NCI-H128 (cell line): ENCODE measurements at regions not wholly inside any gene's neighbourhood (a gene's known extent, or its start where the extent isn't known, plus 50 kb on each side); places are given as distances from the start of the nearest gene placed in this dataset.
"Not testable (repeated sequence)": the region's sequence is repeated elsewhere in the genome, so short reads cannot be mapped to it uniquely, and the experiment has no call there.

ENCODE experiments used
- DNase-seq: peaks from one replicate; lab custom pipeline; 2025; ENCODE audit not compliant: unreplicated experiment; lab: John Stamatoyannopoulos, UW

- no peak for DNase-seq
Measured at GRCh38 chr1:81183553-81183952, 617.2 kb upstream of the ADGRL2 start.

- DNase-seq, result no peak
Measured at GRCh38 chr1:81183051-81183450, 617.7 kb upstream of the ADGRL2 start.

GRCh38 chr1:81179242-81179641 lies 621.5 kb upstream of the ADGRL2 start:
- DNase-seq, result no peak

- not testable (repeated sequence) for DNase-seq
Measured at GRCh38 chr1:81178431-81179093, 622.2 kb upstream of the ADGRL2 start.

- DNase-seq, result no peak
Measured at GRCh38 chr1:81174811-81175476, 625.8 kb upstream of the ADGRL2 start.

GRCh38 chr1:81174052-81174451 lies 626.7 kb upstream of the ADGRL2 start:
- no peak for DNase-seq

GRCh38 chr1:81172483-81172882 lies 628.3 kb upstream of the ADGRL2 start:
- no peak for DNase-seq

- no peak for DNase-seq
Measured at GRCh38 chr1:81170721-81171120, 630.0 kb upstream of the ADGRL2 start.

GRCh38 chr1:81165963-81166362 lies 634.8 kb upstream of the ADGRL2 start:
- no peak for DNase-seq

GRCh38 chr1:81160696-81161095 lies 640.0 kb upstream of the ADGRL2 start:
- DNase-seq, result no peak

- no peak for DNase-seq
Measured at GRCh38 chr1:81158592-81158991, 642.1 kb upstream of the ADGRL2 start.

GRCh38 chr1:81157686-81158085 lies 643.0 kb upstream of the ADGRL2 start:
- no peak for DNase-seq

GRCh38 chr1:81156887-81157286 lies 643.8 kb upstream of the ADGRL2 start:
- no peak for DNase-seq

- DNase-seq, result no peak
Measured at GRCh38 chr1:81155131-81155530, 645.6 kb upstream of the ADGRL2 start.

GRCh38 chr1:81151206-81151605 lies 649.5 kb upstream of the ADGRL2 start:
- DNase-seq, result no peak

GRCh38 chr1:81149649-81150325 lies 650.9 kb upstream of the ADGRL2 start:
- DNase-seq, result no peak

GRCh38 chr1:81144240-81144825 lies 656.4 kb upstream of the ADGRL2 start:
- DNase-seq, result no peak

- DNase-seq, result no peak
Measured at GRCh38 chr1:81142099-81142826, 658.5 kb upstream of the ADGRL2 start.

- DNase-seq, result no peak
Measured at GRCh38 chr1:81135524-81135923, 665.2 kb upstream of the ADGRL2 start.

- no peak for DNase-seq
Measured at GRCh38 chr1:81129776-81130175, 671.0 kb upstream of the ADGRL2 start.

- DNase-seq, result no peak
Measured at GRCh38 chr1:81129366-81129765, 671.4 kb upstream of the ADGRL2 start.
